ENCODE measurements at regions not wholly inside any gene's neighbourhood (a gene's known extent, or its start where the extent isn't known, plus 50 kb on each side); places are given as distances from the start of the nearest gene placed in this dataset.

DNA sequence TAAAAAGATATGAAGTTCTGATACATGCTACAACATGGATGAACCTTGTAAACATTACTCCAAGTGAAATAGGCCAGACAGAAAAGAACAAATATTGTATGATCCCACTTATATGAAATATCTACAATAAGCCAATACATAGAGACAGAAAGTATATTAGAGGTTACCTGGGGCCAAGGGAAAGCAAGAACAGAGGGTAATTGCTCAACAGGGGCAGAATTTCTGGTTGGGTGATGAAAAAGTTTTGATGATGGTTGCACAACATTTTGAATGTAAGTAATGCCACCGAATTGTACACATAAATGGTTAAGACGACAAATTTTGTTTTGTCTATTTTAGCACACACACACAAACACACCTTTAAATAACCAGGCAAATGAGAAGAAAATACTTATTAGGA lies 268.4 kb downstream of the FOXO1 start:
- Histone ChIP-seq H3K4me1 (ENCODE audit: control insufficient read depth, insufficient read depth, low read length, unreplicated experiment) (peaks cover 16% of the 10 kb centered on the region), H3K79me2 (ENCODE audit: control insufficient read depth, insufficient read depth, low read length, unreplicated experiment) (no peaks in the 10 kb centered on the region), H2AFZ (ENCODE audit: low read length, unreplicated experiment) (no peak overlapping the region), H3K27ac (ENCODE audit: low read depth, low read length) (no peak overlapping the region), H3K36me3 (ENCODE audit: insufficient read depth, low read length) (no peaks in the 10 kb centered on the region), H3K27me3 (ENCODE audit: insufficient read depth, low read length) (no peaks in the 10 kb centered on the region), H3K4me3 (ENCODE audit: low read depth, low read length) (no peak overlapping the region)

GRCh38 chr13:40399756-40400155 lies 266.7 kb downstream of the FOXO1 start:
- Histone ChIP-seq H3K4me1 (ENCODE audit: control insufficient read depth, insufficient read depth, low read length, unreplicated experiment) (peaks cover 21% of the 10 kb centered on the region), H3K79me2 (ENCODE audit: control insufficient read depth, insufficient read depth, low read length, unreplicated experiment) (no peaks in the 10 kb centered on the region), H3K27me3 (ENCODE audit: insufficient read depth, low read length) (no peaks in the 10 kb centered on the region), H2AFZ (ENCODE audit: low read length, unreplicated experiment) (no peak overlapping the region), H3K27ac (ENCODE audit: low read depth, low read length) (no peak overlapping the region), H3K36me3 (ENCODE audit: insufficient read depth, low read length) (no peaks in the 10 kb centered on the region), H3K4me3 (ENCODE audit: low read depth, low read length) (no peak overlapping the region)

- H3K36me3 ChIP-seq (ENCODE audit: insufficient read depth, low read length): 0 out of 2 replicates have a peak, but pooled peaks cover 7% of the 10 kb centered on the region
- H3K4me3 ChIP-seq (ENCODE audit: low read depth, low read length): peak overlapping the region; percentile 52
- H3K4me1 ChIP-seq (ENCODE audit: control insufficient read depth, insufficient read depth, low read length, unreplicated experiment): peaks cover 34% of the 10 kb centered on the region
- peak overlapping the region; percentile 59 for H2AFZ ChIP-seq (ENCODE audit: low read length, unreplicated experiment)
- H3K27ac ChIP-seq (ENCODE audit: low read depth, low read length): peak overlapping the region; percentile 80
- H3K27me3 ChIP-seq (ENCODE audit: insufficient read depth, low read length): no peaks in the 10 kb centered on the region
- no peaks in the 10 kb centered on the region for H3K79me2 ChIP-seq (ENCODE audit: control insufficient read depth, insufficient read depth, low read length, unreplicated experiment)
These were observed 264.3 kb downstream of the FOXO1 start for GRCh38 chr13:40401911-40402776.

GRCh38 chr13:40402931-40403431 lies 263.5 kb downstream of the FOXO1 start:
- Histone ChIP-seq H3K27ac (ENCODE audit: low read depth, low read length) (peak overlapping the region; percentile 80), H3K4me1 (ENCODE audit: control insufficient read depth, insufficient read depth, low read length, unreplicated experiment) (peaks cover 37% of the 10 kb centered on the region)

DNA sequence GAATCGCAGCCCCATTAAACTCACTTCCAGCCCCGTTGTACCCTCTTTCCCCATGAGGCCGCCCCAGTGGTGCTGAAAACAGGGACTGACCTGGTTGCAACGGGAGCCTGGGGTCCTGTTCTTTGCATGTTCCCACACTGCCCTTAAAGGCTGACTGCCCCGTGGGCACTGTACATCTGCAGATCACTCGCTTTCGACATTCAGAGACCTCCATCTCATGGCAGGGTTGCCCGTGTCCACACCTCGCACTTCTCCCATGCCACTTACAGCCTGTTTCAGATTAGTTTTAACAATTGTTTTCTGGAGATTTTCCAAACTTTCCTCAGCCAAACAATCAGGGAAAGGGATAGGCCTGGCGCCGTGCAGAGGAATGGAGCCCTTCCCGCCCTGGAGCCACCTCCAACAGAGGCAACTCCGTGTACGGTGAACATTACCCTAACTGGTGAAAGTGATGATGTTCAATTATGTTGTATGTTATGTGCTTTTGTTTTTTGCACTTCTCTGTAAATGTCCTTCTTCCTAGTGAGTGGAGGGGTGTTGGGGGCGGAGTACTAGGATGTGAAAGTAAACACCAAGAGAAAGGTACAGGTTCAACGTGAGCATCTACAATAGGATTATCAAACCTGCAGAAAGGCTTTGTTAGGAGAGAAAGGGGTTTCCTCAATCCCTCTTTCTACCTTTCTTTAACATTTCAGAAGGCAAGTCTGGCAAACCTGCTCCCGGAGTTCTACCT lies 262.8 kb downstream of the FOXO1 start:
- no peaks in the 10 kb centered on the region for H3K79me2 ChIP-seq (ENCODE audit: control insufficient read depth, insufficient read depth, low read length, unreplicated experiment)
- no peak overlapping the region for H3K4me3 ChIP-seq (ENCODE audit: low read depth, low read length)
- H2AFZ ChIP-seq (ENCODE audit: low read length, unreplicated experiment): no peak overlapping the region
- H3K36me3 ChIP-seq (ENCODE audit: insufficient read depth, low read length): 0 out of 2 replicates have a peak, but pooled peaks cover 7% of the 10 kb centered on the region
- peaks cover 37% of the 10 kb centered on the region for H3K4me1 ChIP-seq (ENCODE audit: control insufficient read depth, insufficient read depth, low read length, unreplicated experiment)
- H3K27me3 ChIP-seq (ENCODE audit: insufficient read depth, low read length): no peaks in the 10 kb centered on the region
- H3K27ac ChIP-seq (ENCODE audit: low read depth, low read length): peak overlapping the region; percentile 80

More at GRCh38 chr13:40402931-40403431, 263.5 kb downstream of the FOXO1 start:
- Histone ChIP-seq H3K36me3 (ENCODE audit: insufficient read depth, low read length) (0 out of 2 replicates have a peak, but pooled peaks cover 7% of the 10 kb centered on the region), H2AFZ (ENCODE audit: low read length, unreplicated experiment) (no peak overlapping the region), H3K4me3 (ENCODE audit: low read depth, low read length) (peak overlapping the region; percentile 37), H3K79me2 (ENCODE audit: control insufficient read depth, insufficient read depth, low read length, unreplicated experiment) (no peaks in the 10 kb centered on the region), H3K27me3 (ENCODE audit: insufficient read depth, low read length) (no peaks in the 10 kb centered on the region)

DNA sequence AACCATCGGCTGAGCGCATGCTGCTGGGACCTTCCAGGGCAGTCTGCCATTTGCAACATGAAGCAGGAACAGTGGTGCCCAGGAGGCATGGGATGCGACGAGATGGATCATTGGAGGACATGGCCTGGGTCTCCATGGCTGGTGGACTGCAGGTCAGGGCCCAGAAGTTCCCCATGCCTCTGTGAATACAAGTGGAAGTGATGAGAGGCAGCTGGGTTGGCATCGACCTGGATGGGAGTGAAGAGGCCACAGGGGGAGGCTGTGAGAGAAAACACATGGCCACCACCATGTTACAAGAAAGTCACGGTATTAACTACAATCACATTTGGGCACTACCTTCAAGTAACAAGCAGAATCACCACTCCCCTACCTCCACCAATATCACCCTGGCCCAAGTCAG lies 262.0 kb downstream of the FOXO1 start:
- no peak overlapping the region for H3K4me3 ChIP-seq (ENCODE audit: low read depth, low read length)
- no peak overlapping the region for H3K27ac ChIP-seq (ENCODE audit: low read depth, low read length)

DNA sequence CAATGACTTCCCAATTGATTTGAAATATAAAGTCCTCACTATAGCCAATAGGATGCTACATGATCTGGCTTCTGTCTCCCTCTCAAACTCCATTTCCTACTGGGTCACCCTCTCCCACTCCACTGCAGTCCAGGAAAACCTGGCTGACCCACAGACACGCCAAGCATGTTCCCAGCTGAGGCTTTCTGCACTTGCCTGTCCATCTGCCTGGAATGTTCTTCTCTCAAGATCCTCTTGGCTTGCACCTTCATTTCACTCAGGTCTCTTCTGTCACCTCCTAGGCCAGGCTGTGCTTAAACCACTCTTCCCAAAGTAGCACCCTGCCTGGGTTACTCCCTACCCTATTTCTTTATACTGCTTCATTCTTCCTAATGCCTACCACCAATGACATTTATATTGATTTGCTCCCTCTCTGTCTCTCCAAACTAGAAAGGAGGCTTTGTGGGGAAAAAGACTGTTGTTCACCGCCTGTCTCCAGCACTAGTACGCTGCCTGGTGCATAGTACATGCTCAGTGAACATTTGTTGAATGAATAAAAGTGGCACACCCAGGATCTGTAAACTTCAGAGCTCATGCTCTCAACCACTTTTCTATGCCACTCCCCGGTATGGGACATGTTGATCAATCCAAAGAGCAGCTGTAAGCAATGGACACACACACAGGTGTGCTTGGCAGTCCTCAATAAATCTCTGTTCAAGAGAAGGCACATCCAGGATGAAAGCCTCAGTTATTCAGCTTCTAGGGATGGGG lies 261.3 kb downstream of the FOXO1 start:
- H3K4me3 ChIP-seq (ENCODE audit: low read depth, low read length): no peak overlapping the region
- no peaks in the 10 kb centered on the region for H3K79me2 ChIP-seq (ENCODE audit: control insufficient read depth, insufficient read depth, low read length, unreplicated experiment)
- H2AFZ ChIP-seq (ENCODE audit: low read length, unreplicated experiment): no peak overlapping the region
- H3K4me1 ChIP-seq (ENCODE audit: control insufficient read depth, insufficient read depth, low read length, unreplicated experiment): peaks cover 37% of the 10 kb centered on the region
- no peak overlapping the region for H3K27ac ChIP-seq (ENCODE audit: low read depth, low read length)
- H3K36me3 ChIP-seq (ENCODE audit: insufficient read depth, low read length): 0 out of 2 replicates have a peak, but pooled peaks cover 7% of the 10 kb centered on the region
- H3K27me3 ChIP-seq (ENCODE audit: insufficient read depth, low read length): no peaks in the 10 kb centered on the region

More for the DNA sequence above, 262.0 kb downstream of the FOXO1 start:
- H3K27me3 ChIP-seq (ENCODE audit: insufficient read depth, low read length): no peaks in the 10 kb centered on the region
- no peak overlapping the region for H2AFZ ChIP-seq (ENCODE audit: low read length, unreplicated experiment)
- peaks cover 37% of the 10 kb centered on the region for H3K4me1 ChIP-seq (ENCODE audit: control insufficient read depth, insufficient read depth, low read length, unreplicated experiment)
- 0 out of 2 replicates have a peak, but pooled peaks cover 7% of the 10 kb centered on the region for H3K36me3 ChIP-seq (ENCODE audit: insufficient read depth, low read length)
- no peaks in the 10 kb centered on the region for H3K79me2 ChIP-seq (ENCODE audit: control insufficient read depth, insufficient read depth, low read length, unreplicated experiment)

DNA sequence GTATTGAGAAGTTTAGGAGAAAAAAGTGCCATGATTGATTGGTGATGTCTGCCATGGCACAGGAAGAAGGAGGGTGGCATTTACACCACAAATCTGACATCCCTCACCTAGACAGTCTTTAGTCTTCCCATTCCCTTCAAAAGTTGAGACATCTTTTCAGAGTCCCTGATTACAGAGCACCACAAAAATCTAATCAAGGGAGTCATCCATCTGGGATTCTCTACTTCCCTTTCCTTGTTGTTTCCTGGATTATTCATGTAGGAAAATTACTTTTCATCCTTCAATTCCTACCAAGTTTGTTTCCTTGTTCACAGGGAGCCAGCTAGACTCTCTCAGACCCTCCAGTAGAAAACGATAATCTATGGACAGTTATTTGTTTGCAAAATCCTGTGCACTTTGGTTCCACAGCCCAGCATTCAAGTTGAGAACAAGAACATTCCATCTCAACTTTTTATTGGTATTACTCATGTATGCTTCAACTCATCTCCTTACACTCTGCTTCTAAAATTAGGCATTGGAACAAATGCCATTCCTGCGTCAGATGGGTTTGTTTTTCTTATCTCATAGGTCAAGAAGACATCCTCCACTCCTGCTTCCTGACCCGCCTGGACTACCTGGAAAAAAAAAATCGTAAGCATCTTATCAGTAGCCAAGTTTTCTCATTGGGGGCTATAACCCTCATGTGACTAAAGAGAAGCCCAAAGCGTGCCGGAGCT lies 259.9 kb downstream of the FOXO1 start:
- Histone ChIP-seq H3K4me3 (ENCODE audit: low read depth, low read length) (peak overlapping the region; percentile 21; the same call in 1 of the 2 replicates), H3K79me2 (ENCODE audit: control insufficient read depth, insufficient read depth, low read length, unreplicated experiment) (no peaks in the 10 kb centered on the region), H3K4me1 (ENCODE audit: control insufficient read depth, insufficient read depth, low read length, unreplicated experiment) (peaks cover 37% of the 10 kb centered on the region), H2AFZ (ENCODE audit: low read length, unreplicated experiment) (peak overlapping the region; percentile 21), H3K27ac (ENCODE audit: low read depth, low read length) (peak overlapping the region; percentile 89), H3K36me3 (ENCODE audit: insufficient read depth, low read length) (0 out of 2 replicates have a peak, but pooled peaks cover 7% of the 10 kb centered on the region), H3K27me3 (ENCODE audit: insufficient read depth, low read length) (no peaks in the 10 kb centered on the region)

DNA sequence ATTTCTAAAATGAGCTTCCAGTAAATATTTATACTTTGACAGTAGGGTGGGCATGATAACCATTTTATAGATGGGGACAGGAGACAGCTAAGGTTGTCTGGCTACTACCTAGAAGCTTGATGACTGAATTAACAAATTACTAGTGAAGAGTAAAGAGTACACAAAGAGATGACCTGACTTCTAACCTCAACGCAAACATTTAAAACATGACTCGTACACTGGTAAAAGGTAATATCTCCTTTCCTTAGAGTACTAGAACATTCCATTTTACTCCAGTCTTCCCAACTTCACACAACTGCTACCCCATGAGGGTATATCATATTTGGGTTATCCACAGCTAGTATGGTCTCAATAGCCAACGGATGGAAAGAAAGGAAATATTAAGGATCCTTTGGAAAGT lies 258.9 kb downstream of the FOXO1 start:
- no peak overlapping the region for H3K4me3 ChIP-seq (ENCODE audit: low read depth, low read length)
- no peaks in the 10 kb centered on the region for H3K27me3 ChIP-seq (ENCODE audit: insufficient read depth, low read length)
- H3K27ac ChIP-seq (ENCODE audit: low read depth, low read length): peak overlapping the region; percentile 89
- no peaks in the 10 kb centered on the region for H3K79me2 ChIP-seq (ENCODE audit: control insufficient read depth, insufficient read depth, low read length, unreplicated experiment)
- 0 out of 2 replicates have a peak, but pooled peaks cover 7% of the 10 kb centered on the region for H3K36me3 ChIP-seq (ENCODE audit: insufficient read depth, low read length)
- peaks cover 29% of the 10 kb centered on the region for H3K4me1 ChIP-seq (ENCODE audit: control insufficient read depth, insufficient read depth, low read length, unreplicated experiment)
- no peak overlapping the region for H2AFZ ChIP-seq (ENCODE audit: low read length, unreplicated experiment)
